ENCODE measurements at regions not wholly inside any gene's neighbourhood (a gene's known extent, or its start where the extent isn't known, plus 50 kb on each side); places are given as distances from the start of the nearest gene placed in this dataset.

GRCh38 chr9:99588747-99589146 lies 232.9 kb upstream of the NR4A3 start:
- no peaks in the 10 kb centered on the region for H3K4me1 ChIP-seq (ENCODE audit: control insufficient read depth, insufficient read depth, low read length)
- no peaks in the 10 kb centered on the region for H3K36me3 ChIP-seq (ENCODE audit: control insufficient read depth, insufficient read depth, low read length)
- no peak overlapping the region for H3K27ac ChIP-seq (ENCODE audit: low read depth, low read length)
- DNase-seq (ENCODE audit: low read depth in 4 of 6, low spot score in 6 of 6), result no peak
- WGBS (ENCODE audit: insufficient coverage), result no CpG with 5 or more reads among the region's 2 CpGs
- H3K27me3 ChIP-seq (ENCODE audit: control insufficient read depth, insufficient read depth, low read length), result no peaks in the 10 kb centered on the region
- no peak overlapping the region for H3K4me3 ChIP-seq (ENCODE audit: low read depth, low read length)
- no peaks in the 10 kb centered on the region for H3K9me3 ChIP-seq (ENCODE audit: control insufficient read depth, insufficient read depth, low read length)

GRCh38 chr9:99590410-99590809 lies 231.3 kb upstream of the NR4A3 start:
- Histone ChIP-seq H3K36me3 (ENCODE audit: control insufficient read depth, insufficient read depth, low read length) (no peaks in the 10 kb centered on the region), H3K4me1 (ENCODE audit: control insufficient read depth, insufficient read depth, low read length) (no peaks in the 10 kb centered on the region), H3K4me3 (ENCODE audit: low read depth, low read length) (no peak overlapping the region), H3K27ac (ENCODE audit: low read depth, low read length) (no peak overlapping the region), H3K9me3 (ENCODE audit: control insufficient read depth, insufficient read depth, low read length) (no peaks in the 10 kb centered on the region), H3K27me3 (ENCODE audit: control insufficient read depth, insufficient read depth, low read length) (no peaks in the 10 kb centered on the region)
- no peak for DNase-seq (ENCODE audit: low read depth in 4 of 6, low spot score in 6 of 6)

- Histone ChIP-seq H3K9me3 (ENCODE audit: control insufficient read depth, insufficient read depth, low read length) (no peaks in the 10 kb centered on the region), H3K4me3 (ENCODE audit: low read depth, low read length) (no peak overlapping the region), H3K4me1 (ENCODE audit: control insufficient read depth, insufficient read depth, low read length) (no peaks in the 10 kb centered on the region), H3K27me3 (ENCODE audit: control insufficient read depth, insufficient read depth, low read length) (no peaks in the 10 kb centered on the region), H3K27ac (ENCODE audit: low read depth, low read length) (no peak overlapping the region), H3K36me3 (ENCODE audit: control insufficient read depth, insufficient read depth, low read length) (no peaks in the 10 kb centered on the region)
- WGBS (ENCODE audit: insufficient coverage), result no CpG with 5 or more reads among the region's 1 CpG
- no peak for DNase-seq (ENCODE audit: low read depth in 4 of 6, low spot score in 6 of 6)
These were observed 230.8 kb upstream of the NR4A3 start for GRCh38 chr9:99590840-99591239.

- H3K9me3 ChIP-seq (ENCODE audit: control insufficient read depth, insufficient read depth, low read length), result no peaks in the 10 kb centered on the region
- no peak overlapping the region for H3K4me3 ChIP-seq (ENCODE audit: low read depth, low read length)
- no peaks in the 10 kb centered on the region for H3K36me3 ChIP-seq (ENCODE audit: control insufficient read depth, insufficient read depth, low read length)
- H3K27me3 ChIP-seq (ENCODE audit: control insufficient read depth, insufficient read depth, low read length), result no peaks in the 10 kb centered on the region
- H3K27ac ChIP-seq (ENCODE audit: low read depth, low read length), result no peak overlapping the region
- WGBS (ENCODE audit: insufficient coverage), result no CpG with 5 or more reads among the region's 2 CpGs
- DNase-seq (ENCODE audit: low read depth in 4 of 6, low spot score in 6 of 6), result no peak
- no peaks in the 10 kb centered on the region for H3K4me1 ChIP-seq (ENCODE audit: control insufficient read depth, insufficient read depth, low read length)
These were observed 229.9 kb upstream of the NR4A3 start for GRCh38 chr9:99591770-99592169.

GRCh38 chr9:99592834-99593574 lies 228.7 kb upstream of the NR4A3 start:
- H3K4me1 ChIP-seq (ENCODE audit: control insufficient read depth, insufficient read depth, low read length), result no peaks in the 10 kb centered on the region

GRCh38 chr9:99593610-99594009 lies 228.1 kb upstream of the NR4A3 start:
- Histone ChIP-seq H3K4me3 (ENCODE audit: low read depth, low read length) (no peak overlapping the region), H3K4me1 (ENCODE audit: control insufficient read depth, insufficient read depth, low read length) (no peaks in the 10 kb centered on the region)
- 57% methylated on average over 1 of the region's 2 CpGs for WGBS (ENCODE audit: insufficient coverage)

More at GRCh38 chr9:99592834-99593574, 228.7 kb upstream of the NR4A3 start:
- DNase-seq (ENCODE audit: low read depth in 4 of 6, low spot score in 6 of 6), result no peak
- Histone ChIP-seq H3K27ac (ENCODE audit: low read depth, low read length) (no peak overlapping the region), H3K9me3 (ENCODE audit: control insufficient read depth, insufficient read depth, low read length) (no peaks in the 10 kb centered on the region), H3K36me3 (ENCODE audit: control insufficient read depth, insufficient read depth, low read length) (no peaks in the 10 kb centered on the region), H3K27me3 (ENCODE audit: control insufficient read depth, insufficient read depth, low read length) (no peaks in the 10 kb centered on the region), H3K4me3 (ENCODE audit: low read depth, low read length) (no peak overlapping the region)
- 40% methylated on average over 1 of the region's 4 CpGs for WGBS (ENCODE audit: insufficient coverage)

GRCh38 chr9:99594056-99594780 lies 227.5 kb upstream of the NR4A3 start:
- Histone ChIP-seq H3K9me3 (ENCODE audit: control insufficient read depth, insufficient read depth, low read length) (no peaks in the 10 kb centered on the region), H3K27ac (ENCODE audit: low read depth, low read length) (no peak overlapping the region), H3K4me1 (ENCODE audit: control insufficient read depth, insufficient read depth, low read length) (no peaks in the 10 kb centered on the region), H3K36me3 (ENCODE audit: control insufficient read depth, insufficient read depth, low read length) (no peaks in the 10 kb centered on the region), H3K4me3 (ENCODE audit: low read depth, low read length) (no peak overlapping the region), H3K27me3 (ENCODE audit: control insufficient read depth, insufficient read depth, low read length) (no peaks in the 10 kb centered on the region)
- WGBS (ENCODE audit: insufficient coverage), result no CpG with 5 or more reads among the region's 4 CpGs
- no peak for DNase-seq (ENCODE audit: low read depth in 4 of 6, low spot score in 6 of 6)

More at GRCh38 chr9:99593610-99594009, 228.1 kb upstream of the NR4A3 start:
- no peak for DNase-seq (ENCODE audit: low read depth in 4 of 6, low spot score in 6 of 6)
- Histone ChIP-seq H3K27ac (ENCODE audit: low read depth, low read length) (no peak overlapping the region), H3K27me3 (ENCODE audit: control insufficient read depth, insufficient read depth, low read length) (no peaks in the 10 kb centered on the region), H3K9me3 (ENCODE audit: control insufficient read depth, insufficient read depth, low read length) (no peaks in the 10 kb centered on the region), H3K36me3 (ENCODE audit: control insufficient read depth, insufficient read depth, low read length) (no peaks in the 10 kb centered on the region)

GRCh38 chr9:99595796-99596195 lies 225.9 kb upstream of the NR4A3 start:
- WGBS (ENCODE audit: insufficient coverage), result 85% methylated on average over 4 of the region's 5 CpGs
- Histone ChIP-seq H3K4me1 (ENCODE audit: control insufficient read depth, insufficient read depth, low read length) (no peaks in the 10 kb centered on the region), H3K9me3 (ENCODE audit: control insufficient read depth, insufficient read depth, low read length) (no peaks in the 10 kb centered on the region), H3K27ac (ENCODE audit: low read depth, low read length) (no peak overlapping the region), H3K36me3 (ENCODE audit: control insufficient read depth, insufficient read depth, low read length) (no peaks in the 10 kb centered on the region), H3K27me3 (ENCODE audit: control insufficient read depth, insufficient read depth, low read length) (no peaks in the 10 kb centered on the region), H3K4me3 (ENCODE audit: low read depth, low read length) (no peak overlapping the region)
- DNase-seq (ENCODE audit: low read depth in 4 of 6, low spot score in 6 of 6), result no peak

- 20% methylated on average over 1 of the region's 6 CpGs for whole genome bisulfite sequencing (ENCODE audit: insufficient coverage)
- Histone ChIP-seq H3K4me1 (ENCODE audit: control insufficient read depth, insufficient read depth, low read length) (peaks cover 5% of the 10 kb centered on the region), H3K9me3 (ENCODE audit: control insufficient read depth, insufficient read depth, low read length) (no peaks in the 10 kb centered on the region), H3K4me3 (ENCODE audit: low read depth, low read length) (no peak overlapping the region), H3K36me3 (ENCODE audit: control insufficient read depth, insufficient read depth, low read length) (no peaks in the 10 kb centered on the region), H3K27ac (ENCODE audit: low read depth, low read length) (no peak overlapping the region), H3K27me3 (ENCODE audit: control insufficient read depth, insufficient read depth, low read length) (no peaks in the 10 kb centered on the region)
- DNase-seq (ENCODE audit: low read depth in 4 of 6, low spot score in 6 of 6), result peak in 4 of 6 donors; percentile 15 to 68 (median 27)
These were observed 220.0 kb upstream of the NR4A3 start for GRCh38 chr9:99601571-99602111.

GRCh38 chr9:99602854-99603253 lies 218.8 kb upstream of the NR4A3 start:
- H3K27me3 ChIP-seq (ENCODE audit: control insufficient read depth, insufficient read depth, low read length), result no peaks in the 10 kb centered on the region
- H3K4me3 ChIP-seq (ENCODE audit: low read depth, low read length), result no peak overlapping the region
- no peak overlapping the region for H3K27ac ChIP-seq (ENCODE audit: low read depth, low read length)
- H3K4me1 ChIP-seq (ENCODE audit: control insufficient read depth, insufficient read depth, low read length), result peaks cover 5% of the 10 kb centered on the region
- no peaks in the 10 kb centered on the region for H3K9me3 ChIP-seq (ENCODE audit: control insufficient read depth, insufficient read depth, low read length)
- no peaks in the 10 kb centered on the region for H3K36me3 ChIP-seq (ENCODE audit: control insufficient read depth, insufficient read depth, low read length)
- no peak for DNase-seq (ENCODE audit: low read depth in 4 of 6, low spot score in 6 of 6)
